ENCODE measurements at regions not wholly inside any gene's neighbourhood (a gene's known extent, or its start where the extent isn't known, plus 50 kb on each side); places are given as distances from the start of the nearest gene placed in this dataset.

DNA sequence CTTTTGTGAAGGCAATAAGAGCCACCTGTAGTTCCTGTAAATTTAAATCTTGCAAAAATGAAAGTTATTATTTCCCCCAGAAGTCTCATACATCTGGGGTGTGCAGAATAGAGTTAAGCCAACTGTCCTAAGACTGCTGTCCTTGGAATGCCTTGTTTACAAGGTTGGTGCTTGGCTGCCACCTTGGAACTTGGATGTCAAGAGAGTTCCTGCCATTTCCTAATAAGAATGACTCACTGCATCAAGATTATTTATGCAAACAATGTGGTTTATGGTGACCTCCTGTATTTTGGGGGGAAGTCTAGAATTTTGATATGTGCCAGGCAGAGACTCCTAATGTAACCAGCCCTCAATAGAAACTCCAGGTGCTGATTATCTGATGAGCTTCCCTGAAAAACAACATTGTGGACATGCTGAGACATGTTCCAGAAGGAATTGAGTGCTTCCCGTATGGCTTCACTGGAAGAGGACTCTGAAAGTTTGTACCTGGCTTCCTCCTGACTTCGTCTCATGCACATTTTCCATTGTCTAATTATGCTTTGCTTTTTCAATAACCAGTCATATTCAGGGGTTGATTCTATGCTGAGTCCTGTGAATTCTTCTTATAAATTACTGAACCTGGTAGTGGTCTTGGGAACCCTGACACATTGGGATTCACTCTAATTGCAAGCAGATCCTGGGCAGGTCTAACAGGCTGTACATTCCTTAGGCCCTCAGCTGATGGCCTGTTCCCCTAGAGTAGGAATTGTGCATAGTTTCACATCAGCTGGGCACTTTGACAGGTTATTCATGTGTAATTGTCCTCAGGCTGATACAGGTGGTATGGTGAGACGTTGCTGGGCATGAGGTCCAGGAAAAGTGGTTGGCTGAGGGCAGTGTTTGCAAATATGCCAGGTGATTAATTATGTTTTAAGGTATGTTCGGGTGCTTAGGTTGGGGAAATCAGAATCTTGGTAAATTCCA lies 1370.7 kb upstream of the TMEM132C start:
- no peak overlapping the region for H3K4me3 Mint-ChIP-seq
- no peak overlapping the region for H3K27ac Mint-ChIP-seq
- H3K36me3 Mint-ChIP-seq, result no peaks in the 10 kb centered on the region
- H3K9me3 Mint-ChIP-seq, result peaks cover 17% of the 10 kb centered on the region
- no peaks in the 10 kb centered on the region for H3K4me1 Mint-ChIP-seq
- TF ChIP-seq, protein P1, sequence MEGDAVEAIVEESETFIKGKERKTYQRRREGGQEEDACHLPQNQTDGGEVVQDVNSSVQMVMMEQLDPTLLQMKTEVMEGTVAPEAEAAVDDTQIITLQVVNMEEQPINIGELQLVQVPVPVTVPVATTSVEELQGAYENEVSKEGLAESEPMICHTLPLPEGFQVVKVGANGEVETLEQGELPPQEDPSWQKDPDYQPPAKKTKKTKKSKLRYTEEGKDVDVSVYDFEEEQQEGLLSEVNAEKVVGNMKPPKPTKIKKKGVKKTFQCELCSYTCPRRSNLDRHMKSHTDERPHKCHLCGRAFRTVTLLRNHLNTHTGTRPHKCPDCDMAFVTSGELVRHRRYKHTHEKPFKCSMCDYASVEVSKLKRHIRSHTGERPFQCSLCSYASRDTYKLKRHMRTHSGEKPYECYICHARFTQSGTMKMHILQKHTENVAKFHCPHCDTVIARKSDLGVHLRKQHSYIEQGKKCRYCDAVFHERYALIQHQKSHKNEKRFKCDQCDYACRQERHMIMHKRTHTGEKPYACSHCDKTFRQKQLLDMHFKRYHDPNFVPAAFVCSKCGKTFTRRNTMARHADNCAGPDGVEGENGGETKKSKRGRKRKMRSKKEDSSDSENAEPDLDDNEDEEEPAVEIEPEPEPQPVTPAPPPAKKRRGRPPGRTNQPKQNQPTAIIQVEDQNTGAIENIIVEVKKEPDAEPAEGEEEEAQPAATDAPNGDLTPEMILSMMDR (IDR thresholded peaks at IDR 0.05; ENCODE audit: unreplicated experiment), result no peak
- H3K27me3 Mint-ChIP-seq (ENCODE audit: low read depth), result peaks cover 9% of the 10 kb centered on the region
- no peak for DNase-seq (ENCODE audit: low spot score in 2 of 2, unreplicated experiment in 2 of 2)

DNA sequence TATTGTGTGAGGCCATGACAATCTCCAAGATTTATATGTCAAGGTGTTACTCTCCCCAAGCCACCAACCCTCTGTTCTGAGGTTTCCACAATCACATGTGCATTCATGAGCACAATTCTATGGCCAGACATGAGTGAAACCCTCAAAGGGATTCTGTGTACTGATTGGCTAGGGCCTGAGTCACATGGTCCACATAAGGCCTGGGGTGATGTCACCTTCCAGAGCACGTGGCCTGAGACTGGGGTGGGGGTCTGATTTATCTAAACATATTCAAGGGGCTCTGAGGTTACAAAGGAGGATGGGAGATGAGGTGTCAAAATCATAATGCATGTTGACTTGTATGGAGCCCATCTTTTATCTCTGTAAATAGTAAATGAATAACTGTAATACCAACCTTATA lies 1369.9 kb upstream of the TMEM132C start:
- no peak overlapping the region for H3K27ac Mint-ChIP-seq
- no peak for DNase-seq (ENCODE audit: low spot score in 2 of 2, unreplicated experiment in 2 of 2)
- H3K9me3 Mint-ChIP-seq, result peaks cover 9% of the 10 kb centered on the region
- no peaks in the 10 kb centered on the region for H3K36me3 Mint-ChIP-seq
- H3K4me1 Mint-ChIP-seq, result no peaks in the 10 kb centered on the region
- TF ChIP-seq, protein P1 (IDR thresholded peaks at IDR 0.05; ENCODE audit: unreplicated experiment), result no peak
- peaks cover 9% of the 10 kb centered on the region for H3K27me3 Mint-ChIP-seq (ENCODE audit: low read depth)
- no peak overlapping the region for H3K4me3 Mint-ChIP-seq

DNA sequence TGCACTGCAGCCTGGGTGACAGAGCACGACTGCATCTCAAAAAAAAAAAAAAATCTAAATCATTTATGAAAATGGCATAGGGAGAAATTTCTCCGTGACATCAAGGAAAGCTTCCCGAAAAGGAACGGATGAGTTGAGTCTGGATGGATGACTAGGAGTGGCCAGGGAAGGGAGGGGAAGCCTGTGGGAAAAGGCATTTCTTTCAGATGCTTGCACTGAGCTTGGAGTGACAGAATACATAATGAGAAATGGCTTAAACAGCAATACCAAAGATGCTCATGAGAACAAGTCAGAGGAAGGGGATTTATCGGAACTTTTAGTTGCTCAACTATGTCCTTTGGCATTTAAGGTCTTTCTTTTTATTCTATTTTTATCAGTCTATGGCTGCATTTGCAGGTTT lies 1369.2 kb upstream of the TMEM132C start:
- H3K9me3 Mint-ChIP-seq, result peaks cover 9% of the 10 kb centered on the region

GRCh38 chr12:126898562-126898961 lies 1368.4 kb upstream of the TMEM132C start:
- peaks cover 1% of the 10 kb centered on the region for H3K4me1 Mint-ChIP-seq
- H3K27me3 Mint-ChIP-seq (ENCODE audit: low read depth), result peaks cover 7% of the 10 kb centered on the region
- H3K36me3 Mint-ChIP-seq, result no peaks in the 10 kb centered on the region
- peaks cover 9% of the 10 kb centered on the region for H3K9me3 Mint-ChIP-seq
- H3K27ac Mint-ChIP-seq, result no peak overlapping the region
- H3K4me3 Mint-ChIP-seq, result no peak overlapping the region
- DNase-seq (ENCODE audit: low spot score in 2 of 2, unreplicated experiment in 2 of 2), result no peak
- TF ChIP-seq, protein P1 (IDR thresholded peaks at IDR 0.05; ENCODE audit: unreplicated experiment), result no peak

More for the DNA sequence above, 1369.2 kb upstream of the TMEM132C start:
- TF ChIP-seq, protein P1 (IDR thresholded peaks at IDR 0.05; ENCODE audit: unreplicated experiment), result no peak
- DNase-seq (ENCODE audit: low spot score in 2 of 2, unreplicated experiment in 2 of 2), result no peak
- Mint-ChIP-seq H3K36me3 (no peaks in the 10 kb centered on the region), H3K27ac (no peak overlapping the region), H3K27me3 (ENCODE audit: low read depth) (peaks cover 9% of the 10 kb centered on the region), H3K4me1 (peaks cover 1% of the 10 kb centered on the region), H3K4me3 (no peak overlapping the region)

DNA sequence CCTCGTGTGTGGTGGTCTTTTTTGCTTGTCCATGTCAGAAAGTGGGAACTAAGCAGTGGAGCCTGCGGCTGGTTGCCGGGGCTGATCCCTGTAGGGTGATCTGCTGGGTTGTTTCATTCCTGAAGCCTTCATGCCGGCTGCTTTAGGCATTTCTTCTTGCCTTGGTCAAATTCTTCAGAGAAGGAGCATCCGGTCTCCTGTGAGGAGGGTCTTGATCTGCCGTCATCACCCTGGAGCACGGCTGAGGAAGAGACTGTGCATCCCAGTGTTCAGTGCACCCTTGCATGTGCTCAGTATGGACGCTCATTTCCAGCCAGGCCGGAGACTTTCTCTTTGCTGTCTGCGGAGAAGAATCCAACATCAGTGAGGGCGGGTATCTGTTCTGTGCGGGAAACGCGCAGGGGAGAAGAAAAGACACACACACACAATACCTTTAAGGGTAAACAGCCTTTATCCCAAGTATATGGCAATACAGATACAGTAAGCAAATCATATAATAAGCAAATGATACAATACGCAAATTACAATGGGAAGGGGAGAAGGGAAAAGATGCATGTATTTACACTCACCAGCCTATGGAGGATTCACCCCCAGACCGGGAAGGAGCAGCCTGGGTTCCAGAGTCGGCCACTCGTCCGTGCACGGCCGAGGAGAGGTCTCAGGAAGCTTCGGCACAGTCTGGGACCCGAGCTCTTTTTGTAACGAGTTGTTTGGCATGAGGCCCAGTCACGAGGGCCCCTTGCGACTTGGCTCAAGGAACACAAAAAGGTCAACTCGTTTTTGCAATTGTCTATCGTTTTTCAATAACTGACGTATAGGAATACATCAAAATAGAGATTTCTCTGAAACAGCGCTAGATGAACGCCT lies 1366.8 kb upstream of the TMEM132C start:
- H3K36me3 Mint-ChIP-seq, result no peaks in the 10 kb centered on the region
- H3K9me3 Mint-ChIP-seq, result peaks cover 4% of the 10 kb centered on the region

More for the DNA sequence above, 1366.8 kb upstream of the TMEM132C start:
- H3K4me1 Mint-ChIP-seq, result peaks cover 1% of the 10 kb centered on the region
- H3K27ac Mint-ChIP-seq, result no peak overlapping the region
- TF ChIP-seq, protein P1 (IDR thresholded peaks at IDR 0.05; ENCODE audit: unreplicated experiment), result no peak
- no peak for DNase-seq (ENCODE audit: low spot score in 2 of 2, unreplicated experiment in 2 of 2)
- H3K27me3 Mint-ChIP-seq (ENCODE audit: low read depth), result peaks cover 7% of the 10 kb centered on the region
- no peak overlapping the region for H3K4me3 Mint-ChIP-seq

Measured in mesothelial cell of epicardium (in vitro differentiated cells).